GM13977 (cell line): ENCODE measurements at regions not wholly inside any gene's neighbourhood (a gene's known extent, or its start where the extent isn't known, plus 50 kb on each side); places are given as distances from the start of the nearest gene placed in this dataset.

Source experiments
- DNase-seq: peaks from one replicate; pipeline ENCODE4 v3.0.0; 2012; ENCODE audit warnings: low spot score
- in situ Hi-C: fragments of 300-500 bp; cut with MboI; formaldehyde crosslinking; loops from one replicate; pipeline ENCODE4 v1.12.0; 2022; ENCODE audit warnings: low sequenced_read_pairs, low pct_unique_long_range_greater_than_20kb, mixed read lengths, inconsistent platforms; ENCODE audit not compliant: unreplicated experiment
- TF ChIP-seq, protein P1 (sequence below): IDR thresholded peaks from 2 replicates; pipeline ENCODE4 v1.5.1; 2012; ENCODE audit warnings: mild to moderate bottlenecking, control low read depth; ENCODE audit not compliant: insufficient read depth; ENCODE audit errors: extremely low read depth, missing control alignments

- TF ChIP-seq, protein P1, sequence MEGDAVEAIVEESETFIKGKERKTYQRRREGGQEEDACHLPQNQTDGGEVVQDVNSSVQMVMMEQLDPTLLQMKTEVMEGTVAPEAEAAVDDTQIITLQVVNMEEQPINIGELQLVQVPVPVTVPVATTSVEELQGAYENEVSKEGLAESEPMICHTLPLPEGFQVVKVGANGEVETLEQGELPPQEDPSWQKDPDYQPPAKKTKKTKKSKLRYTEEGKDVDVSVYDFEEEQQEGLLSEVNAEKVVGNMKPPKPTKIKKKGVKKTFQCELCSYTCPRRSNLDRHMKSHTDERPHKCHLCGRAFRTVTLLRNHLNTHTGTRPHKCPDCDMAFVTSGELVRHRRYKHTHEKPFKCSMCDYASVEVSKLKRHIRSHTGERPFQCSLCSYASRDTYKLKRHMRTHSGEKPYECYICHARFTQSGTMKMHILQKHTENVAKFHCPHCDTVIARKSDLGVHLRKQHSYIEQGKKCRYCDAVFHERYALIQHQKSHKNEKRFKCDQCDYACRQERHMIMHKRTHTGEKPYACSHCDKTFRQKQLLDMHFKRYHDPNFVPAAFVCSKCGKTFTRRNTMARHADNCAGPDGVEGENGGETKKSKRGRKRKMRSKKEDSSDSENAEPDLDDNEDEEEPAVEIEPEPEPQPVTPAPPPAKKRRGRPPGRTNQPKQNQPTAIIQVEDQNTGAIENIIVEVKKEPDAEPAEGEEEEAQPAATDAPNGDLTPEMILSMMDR: no peak
- no peak for DNase-seq
- in situ Hi-C loops: no loop called here
Observed at GRCh38 chr13:105341256-105341655, 1194.2 kb downstream of the EFNB2 start.

- in situ Hi-C loops: no loop called here
- TF ChIP-seq, protein P1: no peak
- DNase-seq: no peak
Observed at GRCh38 chr13:105340061-105340606, 1195.3 kb downstream of the EFNB2 start.

GRCh38 chr13:105338773-105339172, 1196.7 kb downstream of the EFNB2 start:
- TF ChIP-seq, protein P1: no peak
- DNase-seq: no peak
- in situ Hi-C loops: no loop called here

DNA sequence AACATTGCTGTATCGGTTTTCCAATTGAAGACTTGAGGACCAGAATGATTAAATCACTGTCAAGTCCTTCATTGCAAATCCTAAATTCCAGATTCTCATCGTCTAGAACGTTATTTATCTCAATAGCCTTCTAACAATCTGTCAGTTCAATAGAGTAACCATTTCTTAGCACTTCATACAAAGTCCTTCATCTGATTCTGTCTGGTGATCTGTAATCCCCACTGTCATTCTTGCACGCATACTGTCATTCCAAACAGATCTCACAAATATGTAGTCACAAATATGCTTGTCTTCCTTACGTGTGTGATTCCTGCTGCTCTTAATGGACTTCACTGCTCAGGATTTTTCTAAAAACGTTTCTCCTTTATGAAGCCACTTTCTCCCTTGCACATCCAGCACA, 1197.5 kb downstream of the EFNB2 start:
- in situ Hi-C loops: no loop called here
- TF ChIP-seq, protein P1: no peak
- DNase-seq: no peak

GRCh38 chr13:105336706-105337576, 1198.5 kb downstream of the EFNB2 start:
- in situ Hi-C loops: no loop called here
- DNase-seq: no peak
- TF ChIP-seq, protein P1: no peak

DNA sequence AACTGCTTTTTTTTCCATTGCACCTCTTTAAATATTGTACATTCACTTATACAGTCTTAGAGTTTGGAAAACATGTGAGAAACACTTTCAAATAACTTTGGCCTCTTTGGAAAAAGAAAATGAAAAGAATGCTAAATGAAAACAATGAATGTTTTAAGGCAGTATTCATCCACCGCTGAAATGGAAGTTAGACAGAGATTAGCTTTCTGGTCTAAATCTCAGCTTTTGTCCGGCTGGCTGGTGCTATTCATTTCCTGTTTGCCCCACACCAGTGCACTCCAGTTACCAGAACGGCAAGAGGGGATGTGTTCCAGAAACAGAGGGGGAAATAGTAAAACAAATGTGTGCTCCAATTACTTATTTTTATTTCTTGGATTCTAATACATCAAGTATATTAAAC, 1201.3 kb downstream of the EFNB2 start:
- DNase-seq: no peak
- TF ChIP-seq, protein P1: no peak
- in situ Hi-C loops: no loop called here
